ENCODE measurements at regions not wholly inside any gene's neighbourhood (a gene's known extent, or its start where the extent isn't known, plus 50 kb on each side); places are given as distances from the start of the nearest gene placed in this dataset.

DNA sequence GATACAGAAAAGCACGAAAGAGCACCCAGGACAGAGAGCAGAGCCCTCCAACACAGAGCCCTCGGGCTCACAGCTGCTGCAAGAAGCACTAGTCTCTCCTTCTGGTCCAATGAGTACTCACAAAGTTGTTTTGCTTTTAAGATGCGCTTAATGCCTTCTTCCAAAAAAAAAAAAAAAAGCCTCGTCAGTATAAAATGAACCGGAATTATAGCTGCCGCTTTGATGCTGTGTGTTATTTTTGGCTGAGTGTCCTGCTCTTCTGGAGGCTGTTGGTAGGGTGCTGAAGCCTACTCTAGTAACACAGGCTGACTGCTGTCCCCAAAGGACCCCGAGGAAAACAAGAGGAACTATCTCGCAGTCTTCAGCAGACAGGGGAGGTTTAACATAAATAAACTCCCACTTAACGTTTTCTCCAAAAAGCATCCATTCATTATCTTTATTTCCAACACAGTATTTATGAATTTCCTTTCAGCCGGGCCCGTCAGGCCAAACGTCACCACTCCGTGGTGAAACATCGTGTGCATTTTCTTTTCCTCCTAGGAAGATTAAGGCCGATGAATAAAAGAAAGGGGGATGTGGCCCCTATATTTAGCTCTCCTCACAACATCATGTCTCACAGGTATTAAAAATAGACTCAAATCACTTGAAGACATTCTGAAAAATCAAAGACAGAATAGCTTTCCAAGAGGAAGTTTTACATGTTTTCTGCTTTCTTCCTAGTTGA lies 213.7 kb upstream of the PPARGC1A start:
- TF ChIP-seq, protein P1, sequence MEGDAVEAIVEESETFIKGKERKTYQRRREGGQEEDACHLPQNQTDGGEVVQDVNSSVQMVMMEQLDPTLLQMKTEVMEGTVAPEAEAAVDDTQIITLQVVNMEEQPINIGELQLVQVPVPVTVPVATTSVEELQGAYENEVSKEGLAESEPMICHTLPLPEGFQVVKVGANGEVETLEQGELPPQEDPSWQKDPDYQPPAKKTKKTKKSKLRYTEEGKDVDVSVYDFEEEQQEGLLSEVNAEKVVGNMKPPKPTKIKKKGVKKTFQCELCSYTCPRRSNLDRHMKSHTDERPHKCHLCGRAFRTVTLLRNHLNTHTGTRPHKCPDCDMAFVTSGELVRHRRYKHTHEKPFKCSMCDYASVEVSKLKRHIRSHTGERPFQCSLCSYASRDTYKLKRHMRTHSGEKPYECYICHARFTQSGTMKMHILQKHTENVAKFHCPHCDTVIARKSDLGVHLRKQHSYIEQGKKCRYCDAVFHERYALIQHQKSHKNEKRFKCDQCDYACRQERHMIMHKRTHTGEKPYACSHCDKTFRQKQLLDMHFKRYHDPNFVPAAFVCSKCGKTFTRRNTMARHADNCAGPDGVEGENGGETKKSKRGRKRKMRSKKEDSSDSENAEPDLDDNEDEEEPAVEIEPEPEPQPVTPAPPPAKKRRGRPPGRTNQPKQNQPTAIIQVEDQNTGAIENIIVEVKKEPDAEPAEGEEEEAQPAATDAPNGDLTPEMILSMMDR (IDR thresholded peaks at IDR 0.05), result no peak
- TF ChIP-seq EZH2phosphoT487 (IDR thresholded peaks at IDR 0.05) (no peak), EZH2 (IDR thresholded peaks at IDR 0.05) (no peak)
- H4K20me1 ChIP-seq (ENCODE audit: low read depth), result no peaks in the 10 kb centered on the region
- Mint-ChIP-seq H3K27me3 (ENCODE audit: insufficient read depth, low read depth) (no peaks in the 10 kb centered on the region), H3K4me1 (no peaks in the 10 kb centered on the region), H3K4me3 (no peak overlapping the region), H3K9me3 (no peaks in the 10 kb centered on the region), H3K27ac (no peak overlapping the region), H3K36me3 (no peaks in the 10 kb centered on the region)
- no peaks in the 10 kb centered on the region for H3K4me1 ChIP-seq
- no peak overlapping the region for H3K27ac ChIP-seq
- H3K36me3 ChIP-seq, result no peaks in the 10 kb centered on the region
- H3K79me2 ChIP-seq (ENCODE audit: low read depth), result no peaks in the 10 kb centered on the region
- no peaks in the 10 kb centered on the region for H3K9me3 ChIP-seq (ENCODE audit: low read depth)
- H3K4me3 ChIP-seq, result no peak overlapping the region
- DNase-seq (ENCODE audit: low spot score), result no peak
- no peak overlapping the region for H3K9ac ChIP-seq
- no peaks in the 10 kb centered on the region for H3K27me3 ChIP-seq
- H2AFZ ChIP-seq (replicated peaks), result no peak overlapping the region
- no peaks in the 10 kb centered on the region for H3F3A ChIP-seq (ENCODE audit: low read depth)
- no peak overlapping the region for H3K4me2 ChIP-seq

DNA sequence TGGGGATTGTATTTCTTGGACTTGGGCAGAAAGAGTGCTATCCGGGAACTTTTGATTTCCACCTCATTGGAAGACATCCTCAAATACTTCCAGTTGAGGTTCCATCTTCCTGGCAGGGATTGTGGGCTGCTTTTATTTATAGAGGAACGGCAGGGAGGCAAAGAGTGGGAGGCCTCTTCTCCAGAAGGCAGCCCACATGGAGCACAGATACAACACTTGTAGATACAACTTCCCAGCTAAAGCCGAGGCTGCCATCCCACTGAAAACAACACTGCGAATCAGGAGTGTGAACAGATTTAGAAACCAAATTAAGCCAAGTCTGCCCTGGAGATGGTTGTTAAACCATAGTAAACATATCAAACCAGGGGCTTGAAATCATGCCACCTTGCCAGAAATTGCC lies 212.8 kb upstream of the PPARGC1A start:
- no peaks in the 10 kb centered on the region for H3K27me3 Mint-ChIP-seq (ENCODE audit: insufficient read depth, low read depth)
- no peak overlapping the region for H3K27ac ChIP-seq
- no peaks in the 10 kb centered on the region for H3K4me1 Mint-ChIP-seq
- H3K36me3 ChIP-seq, result no peaks in the 10 kb centered on the region
- H3K4me3 ChIP-seq, result no peak overlapping the region
- H3K4me2 ChIP-seq, result no peak overlapping the region
- H3K36me3 Mint-ChIP-seq, result no peaks in the 10 kb centered on the region
- no peaks in the 10 kb centered on the region for H4K20me1 ChIP-seq (ENCODE audit: low read depth)
- DNase-seq (ENCODE audit: low spot score), result no peak
- H3K4me3 Mint-ChIP-seq, result no peak overlapping the region
- no peaks in the 10 kb centered on the region for H3K27me3 ChIP-seq
- H3K9me3 ChIP-seq (ENCODE audit: low read depth), result no peaks in the 10 kb centered on the region
- H2AFZ ChIP-seq (replicated peaks), result no peak overlapping the region
- no peaks in the 10 kb centered on the region for H3K9me3 Mint-ChIP-seq
- H3K4me1 ChIP-seq, result no peaks in the 10 kb centered on the region
- H3K27ac Mint-ChIP-seq, result no peak overlapping the region
- no peaks in the 10 kb centered on the region for H3K79me2 ChIP-seq (ENCODE audit: low read depth)
- no peak overlapping the region for H3K9ac ChIP-seq
- TF ChIP-seq EZH2 (IDR thresholded peaks at IDR 0.05), result no peak
- TF ChIP-seq, protein P1 (IDR thresholded peaks at IDR 0.05), result no peak
- no peak for TF ChIP-seq EZH2phosphoT487 (IDR thresholded peaks at IDR 0.05)
- no peaks in the 10 kb centered on the region for H3F3A ChIP-seq (ENCODE audit: low read depth)

DNA sequence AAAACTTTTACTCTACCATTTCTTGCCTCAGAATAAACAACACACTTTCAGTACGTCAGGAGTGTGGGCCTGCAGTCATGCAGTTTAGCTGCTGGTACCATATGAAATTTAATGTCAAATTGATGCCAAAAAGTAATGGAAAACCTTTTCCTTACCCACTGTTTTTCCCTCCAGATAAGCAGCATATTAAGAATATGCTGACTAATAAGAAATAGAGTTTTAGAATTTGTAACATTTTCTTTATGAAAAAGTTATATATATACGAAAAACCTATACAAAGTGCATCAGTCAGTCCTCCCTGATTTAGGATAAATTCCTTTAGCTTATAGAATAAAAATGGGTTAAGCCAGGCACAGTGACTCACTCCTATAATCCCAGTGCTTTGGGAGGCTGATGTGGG lies 206.8 kb upstream of the PPARGC1A start:
- Histone ChIP-seq H3K79me2 (ENCODE audit: low read depth) (no peaks in the 10 kb centered on the region), H3F3A (ENCODE audit: low read depth) (no peaks in the 10 kb centered on the region), H2AFZ (replicated peaks) (no peak overlapping the region), H3K4me1 (no peaks in the 10 kb centered on the region), H3K27ac (no peak overlapping the region), H3K27me3 (no peaks in the 10 kb centered on the region), H4K20me1 (ENCODE audit: low read depth) (no peaks in the 10 kb centered on the region), H3K9me3 (ENCODE audit: low read depth) (no peaks in the 10 kb centered on the region), H3K9ac (no peak overlapping the region), H3K36me3 (no peaks in the 10 kb centered on the region), H3K4me2 (no peak overlapping the region), H3K4me3 (no peak overlapping the region)
- Mint-ChIP-seq H3K9me3 (no peaks in the 10 kb centered on the region), H3K36me3 (no peaks in the 10 kb centered on the region), H3K4me3 (no peak overlapping the region), H3K27ac (no peak overlapping the region), H3K4me1 (no peaks in the 10 kb centered on the region), H3K27me3 (ENCODE audit: insufficient read depth, low read depth) (no peaks in the 10 kb centered on the region)
- DNase-seq (ENCODE audit: low spot score), result no peak
- TF ChIP-seq EZH2 (IDR thresholded peaks at IDR 0.05) (no peak), EZH2phosphoT487 (IDR thresholded peaks at IDR 0.05) (no peak)
- TF ChIP-seq, protein P1 (IDR thresholded peaks at IDR 0.05), result no peak

Data from neural progenitor cell (in vitro differentiated cells).